CD14-positive monocyte (primary cell): ENCODE measurements at regions not wholly inside any gene's neighbourhood (a gene's known extent, or its start where the extent isn't known, plus 50 kb on each side); places are given as distances from the start of the nearest gene placed in this dataset.

Experiments used
- DNase-seq, 3 donors: peaks; one replicate each; pipeline ENCODE4 v3.0.0-alpha.2; 2011 to 2022
- H2AFZ ChIP-seq: 2 replicates; pipeline ENCODE4 v1.6.0; 2012; ENCODE audit warnings: mild to moderate bottlenecking, low read depth, low read length, inconsistent platforms; ENCODE audit not compliant: insufficient read depth, poor library complexity, severe bottlenecking
- H3K27ac ChIP-seq, 2 donors: 1 replicate in 1 of 2; 2 replicates in 1 of 2; pipeline ENCODE4 v1.5.1; 2012 to 2013; ENCODE audit warnings: low read length in 2 of 2, control low read depth in 1 of 2, inconsistent platforms in 1 of 2, low read depth in 1 of 2, mild to moderate bottlenecking in 1 of 2
- H3K27me3 ChIP-seq, 2 donors: one replicate each; pipeline versions ENCODE4 v1.6.0 to v1.6.1; 2011 to 2013; ENCODE audit warnings: low read length in 2 of 2; ENCODE audit not compliant: control insufficient read depth in 2 of 2, insufficient read depth in 2 of 2
- H3K36me3 ChIP-seq, 2 donors: replicated peaks in 1 of 2; 1 replicate in 1 of 2; 2 replicates in 1 of 2; pipeline versions ENCODE4 v1.5.1 to v1.6.1; 2012 to 2013; ENCODE audit warnings: low read length in 2 of 2, control low read depth in 1 of 2, inconsistent platforms in 1 of 2, mild to moderate bottlenecking in 1 of 2; ENCODE audit not compliant: insufficient read depth in 2 of 2, control insufficient read depth in 1 of 2
- H3K4me1 ChIP-seq, 2 donors: 1 replicate in 1 of 2; 2 replicates in 1 of 2; pipeline versions ENCODE4 v1.5.1 to v1.6.1; 2012 to 2013; ENCODE audit warnings: low read length in 2 of 2, control low read depth in 1 of 2, inconsistent platforms in 1 of 2, mild to moderate bottlenecking in 1 of 2, moderate library complexity in 1 of 2; ENCODE audit not compliant: insufficient read depth in 2 of 2, control insufficient read depth in 1 of 2
- H3K4me2 ChIP-seq: replicated peaks from 2 replicates; pipeline ENCODE3; 2012; ENCODE audit warnings: low read length, moderate library complexity, mild to moderate bottlenecking; ENCODE audit not compliant: poor library complexity, severe bottlenecking; ENCODE audit errors: extremely low read depth
- H3K4me3 ChIP-seq, 3 experiments: fragments of 200-600 bp in 1 of 3; sonication (generic) in 1 of 3; replicated peaks in 1 of 3; 1 replicate in 2 of 3; 2 replicates in 1 of 3; pipeline ENCODE4 v1.5.1; 2011 to 2013; ENCODE audit warnings: low read length in 3 of 3, mild to moderate bottlenecking in 3 of 3, control low read depth in 2 of 3, low read depth in 2 of 3, inconsistent platforms in 1 of 3, moderate library complexity in 1 of 3
- H3K79me2 ChIP-seq: 2 replicates; pipeline ENCODE4 v1.6.0; 2012; ENCODE audit warnings: mild to moderate bottlenecking, control low read depth, inconsistent platforms, low read length, moderate library complexity; ENCODE audit not compliant: insufficient read depth
- H3K9ac ChIP-seq: 2 replicates; pipeline ENCODE4 v1.6.0; 2017; ENCODE audit warnings: low read length, mild to moderate bottlenecking; ENCODE audit not compliant: insufficient read depth, poor library complexity, severe bottlenecking
- H3K9me3 ChIP-seq, 2 donors: replicated peaks in 1 of 2; 1 replicate in 1 of 2; 2 replicates in 1 of 2; pipeline versions ENCODE4 v1.5.1 to v1.6.1; 2012 to 2013; ENCODE audit warnings: low read length in 2 of 2, control low read depth in 1 of 2; ENCODE audit not compliant: control insufficient read depth in 1 of 2, insufficient read depth in 1 of 2
- H4K20me1 ChIP-seq: 2 replicates; pipeline ENCODE4 v1.6.0; 2012; ENCODE audit warnings: mild to moderate bottlenecking, low read length, control low read depth, moderate library complexity; ENCODE audit not compliant: insufficient read depth
- H3K27ac Mint-ChIP-seq, 7 donors: one replicate each; pipeline ENCODE4 v1.8.0; 2020; ENCODE audit warnings: mild to moderate bottlenecking in 7 of 7, mixed read lengths in 7 of 7, moderate library complexity in 6 of 7, inconsistent platforms in 2 of 7
- H3K27me3 Mint-ChIP-seq, 3 donors: one replicate each; pipeline ENCODE4 v1.8.0; 2021 to 2022; ENCODE audit warnings: low read depth in 3 of 3, mild to moderate bottlenecking in 3 of 3, mixed read lengths in 3 of 3, moderate library complexity in 3 of 3, inconsistent platforms in 1 of 3
- H3K36me3 Mint-ChIP-seq, 2 donors: one replicate each; pipeline ENCODE4 v1.8.0; 2020; ENCODE audit warnings: mixed read lengths in 2 of 2, inconsistent platforms in 1 of 2, mild to moderate bottlenecking in 1 of 2
- H3K4me1 Mint-ChIP-seq: one replicate; pipeline ENCODE4 v1.8.0; 2020; ENCODE audit warnings: mild to moderate bottlenecking, mixed read lengths
- H3K4me3 Mint-ChIP-seq, 2 donors: one replicate each; pipeline ENCODE4 v1.8.0; 2020; ENCODE audit warnings: mild to moderate bottlenecking in 2 of 2, mixed read lengths in 2 of 2, moderate library complexity in 1 of 2
- H3K9me3 Mint-ChIP-seq, 7 donors: one replicate each; pipeline ENCODE4 v1.8.0; 2020 to 2022; ENCODE audit warnings: mixed read lengths in 7 of 7, mild to moderate bottlenecking in 6 of 7, moderate library complexity in 6 of 7, inconsistent platforms in 2 of 7
- CTCF ChIP-seq: fragments of 200-600 bp; IDR thresholded peaks from one replicate; pipeline ENCODE4 v1.8.0; 2022; ENCODE audit warnings: antibody characterized with exemption, mild to moderate bottlenecking
- WGBS: methylation state at CpG from one replicate; pipeline ENCODE4 v1.1.5; 2013; ENCODE audit warnings: missing lambda C conversion rate; ENCODE audit not compliant: insufficient coverage; 5-methylcytosine and 5-hydroxymethylcytosine counted together
- intact Hi-C, 2 donors: fragments of 100-400 bp; cut with micrococcal nuclease; formaldehyde crosslinking; loops; one replicate each; pipeline versions ENCODE4 v1.15.0 to v1.15.1; 2023

GRCh38 chr4:189088780-189089179, 851.9 kb upstream of the FRG1 start:
- Histone ChIP-seq H4K20me1 (no peaks in the 10 kb centered on the region), H3K4me3 (no peak overlapping the region), H3K9me3 (peaks cover 0 to 4% of the 10 kb centered on the region in 2 donors), H3K27me3 (no peaks in the 10 kb centered on the region), H3K4me1 (no peaks in the 10 kb centered on the region), H3K36me3 (no peaks in the 10 kb centered on the region), H3K27ac (no peak overlapping the region), H3K79me2 (no peaks in the 10 kb centered on the region), H2AFZ (no peak overlapping the region), H3K4me2 (no peak overlapping the region), H3K9ac (no peak overlapping the region)
- no peak overlapping the region for H3K4me3 Mint-ChIP-seq
- intact Hi-C loops = no loop called here
- 79% methylated on average over 5 of the region's 5 CpGs for WGBS
- H3K4me1 Mint-ChIP-seq = no peaks in the 10 kb centered on the region
- no peak overlapping the region for H3K27ac Mint-ChIP-seq
- no peaks in the 10 kb centered on the region for H3K36me3 Mint-ChIP-seq
- no peaks in the 10 kb centered on the region for H3K27me3 Mint-ChIP-seq
- peaks cover 0 to 10% (median 3%) of the 10 kb centered on the region in 7 donors for H3K9me3 Mint-ChIP-seq
- TF ChIP-seq CTCF = no peak
- DNase-seq = no peak

- peaks cover 0 to 10% (median 1%) of the 10 kb centered on the region in 7 donors for H3K9me3 Mint-ChIP-seq
- WGBS = no CpG with 5 or more reads among the region's 2 CpGs
Measured at GRCh38 chr4:189090174-189090814, 850.4 kb upstream of the FRG1 start.

More at GRCh38 chr4:189090174-189090814, 850.4 kb upstream of the FRG1 start:
- Histone ChIP-seq H3K27ac (no peak overlapping the region), H3K9me3 (no peaks in the 10 kb centered on the region), H3K4me3 (no peak overlapping the region), H3K4me2 (no peak overlapping the region), H4K20me1 (no peaks in the 10 kb centered on the region), H3K4me1 (no peaks in the 10 kb centered on the region), H3K36me3 (no peaks in the 10 kb centered on the region), H3K9ac (no peak overlapping the region), H3K27me3 (no peaks in the 10 kb centered on the region), H2AFZ (no peak overlapping the region), H3K79me2 (no peaks in the 10 kb centered on the region)
- Mint-ChIP-seq H3K4me1 (no peaks in the 10 kb centered on the region), H3K4me3 (no peak overlapping the region), H3K36me3 (no peaks in the 10 kb centered on the region), H3K27ac (no peak overlapping the region), H3K27me3 (no peaks in the 10 kb centered on the region)
- TF ChIP-seq CTCF = no peak
- intact Hi-C loops = no loop called here
- no peak for DNase-seq
